Erythroblast (primary cell): ENCODE measurements at regions not wholly inside any gene's neighbourhood (a gene's known extent, or its start where the extent isn't known, plus 50 kb on each side); places are given as distances from the start of the nearest gene placed in this dataset.
A peak's percentile ranks its signal among the peaks of the same experiment; 100 is the strongest.
"Not testable (repeated sequence)": the region's sequence is repeated elsewhere in the genome, so short reads cannot be mapped to it uniquely, and the experiment has no call there.

ENCODE experiments used
- DNase-seq, 2 experiments: peaks; one replicate each; lab custom pipeline; 2025; lab: John Stamatoyannopoulos, UW
- GATA1 ChIP-seq: IDR thresholded peaks from 2 replicates; pipeline ENCODE4 v1.6.1; 2011; ENCODE audit warnings: low read depth, mild to moderate bottlenecking, control low read depth, low read length, moderate library complexity
- POLR2A ChIP-seq: IDR thresholded peaks from 2 replicates; pipeline ENCODE4 v1.6.1; 2011; ENCODE audit warnings: mild to moderate bottlenecking, low read length

DNA sequence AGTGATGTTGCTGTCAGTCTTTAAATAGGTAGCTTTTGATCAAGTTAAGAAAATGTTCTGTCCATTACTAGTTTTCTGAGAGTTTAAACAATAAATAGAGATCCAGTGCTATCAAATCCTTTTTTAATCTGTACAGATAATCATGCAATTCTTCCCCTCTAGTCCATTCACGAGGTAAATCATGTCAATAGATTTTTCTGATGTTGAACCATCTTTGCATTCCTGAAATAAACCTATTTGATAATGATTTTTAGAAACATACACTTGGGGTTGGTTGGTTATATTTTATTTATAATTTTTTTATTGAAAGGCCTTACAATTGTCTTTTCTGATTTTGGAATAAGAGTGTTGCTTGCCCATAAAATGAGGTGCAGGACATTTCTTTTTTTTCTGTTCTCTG lies 95.0 kb downstream of the FAM53A start:
- TF ChIP-seq GATA1 (no peak), POLR2A (no peak)
- DNase-seq = peak; percentile 18 to 34

DNA sequence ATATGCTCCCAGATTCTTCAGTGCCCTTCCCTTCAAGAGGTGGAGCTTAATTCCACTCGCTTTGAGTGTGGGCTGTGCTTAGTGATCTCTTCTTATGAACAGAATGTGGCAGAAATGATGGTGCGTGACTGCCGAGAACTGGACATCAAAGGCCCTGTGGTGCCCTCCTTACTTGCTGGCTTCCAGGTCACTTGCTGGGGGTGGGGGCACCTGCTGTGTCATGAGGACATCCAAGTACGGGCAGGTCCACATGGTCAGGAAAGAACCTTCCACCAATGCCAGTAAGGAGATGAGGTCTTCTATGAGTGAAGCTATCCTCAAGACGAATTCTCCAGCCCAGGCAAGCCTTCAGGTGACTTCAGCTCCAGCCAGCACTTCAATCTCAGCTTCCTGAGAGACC lies 95.8 kb downstream of the FAM53A start:
- TF ChIP-seq POLR2A (no peak), GATA1 (no peak)
- no peak for DNase-seq

DNA sequence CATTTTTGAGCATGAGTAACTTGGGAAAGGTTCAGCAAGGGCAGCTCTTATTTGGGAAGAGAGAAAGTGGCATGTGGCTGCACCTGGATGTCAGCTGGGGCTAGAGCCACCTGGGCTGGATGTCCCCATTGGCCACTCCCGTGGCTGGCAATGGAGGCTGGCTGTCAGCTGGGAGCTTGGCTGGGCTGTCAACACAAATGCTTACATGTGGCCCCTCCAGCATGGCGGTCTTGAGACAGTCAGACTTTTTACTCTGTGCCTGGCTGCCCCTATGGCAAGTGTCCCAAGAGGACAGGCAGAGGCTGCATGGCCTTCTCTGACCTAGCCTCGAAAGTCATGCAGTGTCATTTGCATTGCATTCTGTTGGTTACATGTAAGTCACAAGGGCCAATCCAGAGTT lies 99.6 kb downstream of the FAM53A start:
- DNase-seq = no peak
- no peak for TF ChIP-seq GATA1
- no peak for TF ChIP-seq POLR2A

DNA sequence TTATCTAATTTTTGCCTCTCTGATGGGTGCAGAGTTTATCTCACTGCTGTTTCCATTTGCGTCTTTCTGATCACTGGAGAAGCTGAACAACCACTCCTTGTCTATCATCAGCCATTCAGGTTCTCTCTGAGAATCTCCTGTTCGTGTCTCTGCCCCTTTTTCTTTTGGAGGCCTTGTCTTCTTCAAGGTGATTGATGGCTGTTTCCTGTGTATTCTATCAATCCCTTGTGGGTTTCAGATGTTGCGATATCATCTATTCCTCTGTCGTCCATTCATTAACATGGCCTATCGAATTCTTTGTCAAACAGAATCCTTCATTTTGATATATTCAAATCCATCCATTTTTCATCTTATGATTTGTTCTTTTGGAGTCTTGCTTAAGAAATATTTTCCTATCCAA lies 100.3 kb downstream of the FAM53A start:
- no peak for TF ChIP-seq GATA1
- no peak for TF ChIP-seq POLR2A
- no peak for DNase-seq

GRCh38 chr4:1583051-1583785 lies 100.9 kb downstream of the FAM53A start:
- DNase-seq = no peak
- TF ChIP-seq GATA1 (no peak), POLR2A (no peak)

GRCh38 chr4:1582227-1582626 lies 101.9 kb downstream of the FAM53A start:
- no peak for TF ChIP-seq POLR2A
- no peak for TF ChIP-seq GATA1
- no peak for DNase-seq

- peak; percentile 22 for TF ChIP-seq POLR2A
- peak; percentile 96 for DNase-seq
Measured at GRCh38 chr4:1581164-1581894, 102.8 kb downstream of the FAM53A start.

GRCh38 chr4:1580692-1581012 lies 103.5 kb downstream of the FAM53A start:
- not testable (repeated sequence) for DNase-seq

- TF ChIP-seq GATA1 = no peak
- TF ChIP-seq POLR2A = peak; percentile 70
- DNase-seq = peak; percentile 96 to 98
Measured at GRCh38 chr4:1579901-1580691, 104.0 kb downstream of the FAM53A start.

GRCh38 chr4:1579001-1579900 lies 104.9 kb downstream of the FAM53A start:
- no peak for TF ChIP-seq GATA1
- peak; percentile 54 for TF ChIP-seq POLR2A

DNA sequence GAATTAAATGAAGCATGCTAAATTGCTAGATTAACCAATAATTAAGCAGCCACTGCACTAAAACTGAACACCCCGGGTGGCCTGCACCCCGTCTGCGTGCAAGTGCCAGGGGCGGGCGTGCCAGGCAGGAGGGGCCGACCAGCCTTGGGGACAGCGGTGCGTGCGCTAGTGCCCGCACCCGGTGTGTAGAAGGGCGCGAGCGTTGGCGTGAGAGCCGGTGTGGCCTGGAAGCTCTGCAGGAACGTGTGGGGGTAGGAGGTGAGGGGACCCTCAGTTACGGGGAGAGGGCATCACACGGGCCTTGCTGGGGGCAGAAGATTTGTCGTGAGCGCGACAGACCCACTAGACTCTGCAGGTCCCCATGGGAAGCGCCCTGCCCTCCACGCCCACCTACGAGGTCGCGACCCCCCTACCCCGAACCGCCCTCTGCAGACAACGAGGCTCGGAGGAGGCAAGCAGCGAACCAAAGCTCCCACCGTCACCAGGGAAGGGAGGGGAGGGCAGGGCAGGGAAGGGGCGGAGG lies 105.8 kb downstream of the FAM53A start:
- DNase-seq = peak; percentile 34 to 36
- no peak for TF ChIP-seq POLR2A
- no peak for TF ChIP-seq GATA1

More at GRCh38 chr4:1579001-1579900, 104.9 kb downstream of the FAM53A start:
- peak; percentile 88 to 92 for DNase-seq

GRCh38 chr4:1577822-1578217 lies 106.3 kb downstream of the FAM53A start:
- DNase-seq = no peak
- TF ChIP-seq POLR2A = no peak
- no peak for TF ChIP-seq GATA1
